ENCODE measurements at regions not wholly inside any gene's neighbourhood (a gene's known extent, or its start where the extent isn't known, plus 50 kb on each side); places are given as distances from the start of the nearest gene placed in this dataset.

DNA sequence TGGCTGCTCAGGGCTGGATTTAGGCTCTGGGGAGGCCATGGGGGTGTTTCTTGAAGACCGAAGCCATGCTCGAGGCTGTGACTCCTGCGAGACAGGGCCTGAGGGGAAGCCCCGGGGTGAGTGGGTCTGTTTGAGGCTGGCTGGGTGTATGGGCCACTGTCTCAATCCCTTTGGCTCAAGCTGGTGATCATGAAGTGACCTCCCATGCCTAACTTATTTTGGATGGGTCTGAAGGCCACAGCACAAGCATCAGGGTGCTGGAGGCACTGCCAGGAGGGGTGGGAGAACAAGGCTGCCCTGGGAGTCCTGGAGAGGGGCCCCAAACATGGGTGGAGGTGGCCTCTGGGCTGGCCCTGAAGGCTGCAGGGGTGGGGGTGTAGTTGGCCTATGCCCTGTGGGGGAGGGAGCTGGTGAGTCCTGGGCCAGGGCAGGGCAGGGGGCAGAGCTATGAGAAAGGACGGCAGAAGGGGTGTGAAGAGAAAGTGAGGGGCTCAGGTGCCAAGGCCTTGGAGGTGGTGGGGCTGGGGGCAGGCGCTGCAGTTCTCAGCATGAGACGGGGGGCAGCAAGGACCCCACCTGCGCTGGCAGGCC is 100.9 kb downstream of the KIF26A start:
- no peak for TF ChIP-seq GATA2 (IDR thresholded peaks at IDR 0.05; ENCODE audit: low read depth, low read length)
- no peak for TF ChIP-seq GATA3 (IDR thresholded peaks at IDR 0.05; ENCODE audit: low read depth, low read length)
